ENCODE measurements at regions not wholly inside any gene's neighbourhood (a gene's known extent, or its start where the extent isn't known, plus 50 kb on each side); places are given as distances from the start of the nearest gene placed in this dataset.

- no peak for DNase-seq (ENCODE audit: low spot score)
- Histone ChIP-seq H3K27me3 (no peaks in the 10 kb centered on the region), H3K4me1 (ENCODE audit: insufficient read depth) (peaks cover 4% of the 10 kb centered on the region), H3K9me3 (ENCODE audit: low read depth) (no peaks in the 10 kb centered on the region), H4K20me1 (ENCODE audit: insufficient read depth, poor library complexity, severe bottlenecking) (no peaks in the 10 kb centered on the region), H3K79me2 (no peaks in the 10 kb centered on the region), H3K4me2 (no peak overlapping the region), H3K27ac (no peak overlapping the region), H3K9me2 (replicated peaks; ENCODE audit: insufficient read depth) (no peaks in the 10 kb centered on the region), H3K36me3 (replicated peaks; ENCODE audit: insufficient read depth, low read depth) (no peaks in the 10 kb centered on the region), H2AFZ (no peak overlapping the region), H3K4me3 (no peak overlapping the region)
- no peak for TF ChIP-seq CTCF (IDR thresholded peaks at IDR 0.05; ENCODE audit: poor library complexity)
- no peak for TF ChIP-seq EZH2 (IDR thresholded peaks at IDR 0.05; ENCODE audit: borderline replicate concordance)
- no peak for TF ChIP-seq EZH2phosphoT487 (IDR thresholded peaks at IDR 0.05; ENCODE audit: low read depth, severe bottlenecking, unreplicated experiment)
- 90% methylated on average over 2 of the region's 2 CpGs for WGBS (ENCODE audit: low lambda C conversion rate, missing lambda C conversion rate)
Measured at GRCh38 chr2:45320956-45321355, 290.1 kb downstream of the SRBD1 start.

GRCh38 chr2:45319683-45320455, 291.2 kb downstream of the SRBD1 start:
- no peak overlapping the region for H3K27ac ChIP-seq
- 73% methylated on average over 7 of the region's 7 CpGs for WGBS (ENCODE audit: low lambda C conversion rate, missing lambda C conversion rate)
- no peaks in the 10 kb centered on the region for H4K20me1 ChIP-seq (ENCODE audit: insufficient read depth, poor library complexity, severe bottlenecking)
- H3K27me3 ChIP-seq: no peaks in the 10 kb centered on the region
- H3K79me2 ChIP-seq: no peaks in the 10 kb centered on the region
- DNase-seq (ENCODE audit: low spot score): no peak
- H2AFZ ChIP-seq: no peak overlapping the region
- H3K9me3 ChIP-seq (ENCODE audit: low read depth): no peaks in the 10 kb centered on the region
- no peak for TF ChIP-seq EZH2phosphoT487 (IDR thresholded peaks at IDR 0.05; ENCODE audit: low read depth, severe bottlenecking, unreplicated experiment)
- TF ChIP-seq EZH2 (IDR thresholded peaks at IDR 0.05; ENCODE audit: borderline replicate concordance): no peak
- TF ChIP-seq CTCF (IDR thresholded peaks at IDR 0.05; ENCODE audit: poor library complexity): no peak
- H3K4me1 ChIP-seq (ENCODE audit: insufficient read depth): peaks cover 4% of the 10 kb centered on the region
- no peaks in the 10 kb centered on the region for H3K9me2 ChIP-seq (replicated peaks; ENCODE audit: insufficient read depth)
- no peaks in the 10 kb centered on the region for H3K36me3 ChIP-seq (replicated peaks; ENCODE audit: insufficient read depth, low read depth)
- no peak overlapping the region for H3K4me3 ChIP-seq
- no peak overlapping the region for H3K4me2 ChIP-seq

- Histone ChIP-seq H3K4me2 (no peak overlapping the region), H3K27me3 (no peaks in the 10 kb centered on the region), H3K9me3 (ENCODE audit: low read depth) (no peaks in the 10 kb centered on the region), H4K20me1 (ENCODE audit: insufficient read depth, poor library complexity, severe bottlenecking) (no peaks in the 10 kb centered on the region), H3K36me3 (replicated peaks; ENCODE audit: insufficient read depth, low read depth) (no peaks in the 10 kb centered on the region), H3K27ac (no peak overlapping the region), H3K79me2 (no peaks in the 10 kb centered on the region), H3K9me2 (replicated peaks; ENCODE audit: insufficient read depth) (no peaks in the 10 kb centered on the region), H3K4me3 (no peak overlapping the region), H3K4me1 (ENCODE audit: insufficient read depth) (peaks cover 4% of the 10 kb centered on the region), H2AFZ (no peak overlapping the region)
- WGBS (ENCODE audit: low lambda C conversion rate, missing lambda C conversion rate): 45% methylated on average over 4 of the region's 4 CpGs
- DNase-seq (ENCODE audit: low spot score): no peak
- no peak for TF ChIP-seq CTCF (IDR thresholded peaks at IDR 0.05; ENCODE audit: poor library complexity)
- TF ChIP-seq EZH2phosphoT487 (IDR thresholded peaks at IDR 0.05; ENCODE audit: low read depth, severe bottlenecking, unreplicated experiment): no peak
- no peak for TF ChIP-seq EZH2 (IDR thresholded peaks at IDR 0.05; ENCODE audit: borderline replicate concordance)
Measured at GRCh38 chr2:45318686-45319085, 292.4 kb downstream of the SRBD1 start.
